ENCODE measurements at regions not wholly inside any gene's neighbourhood (a gene's known extent, or its start where the extent isn't known, plus 50 kb on each side); places are given as distances from the start of the nearest gene placed in this dataset.

GRCh38 chr9:82129708-82130107 lies 141.1 kb downstream of the SPATA31D1 start:
- TF ChIP-seq CTCF (conservative IDR thresholded peaks at IDR 0.05; ENCODE audit: low read depth, low read length) (no peak), EZH2 (IDR thresholded peaks at IDR 0.05; ENCODE audit: borderline replicate concordance, low read depth, low read length, poor library complexity, severe bottlenecking) (no peak)

Data from A673 (cell line).